Calu3 (cell line): ENCODE measurements at regions not wholly inside any gene's neighbourhood (a gene's known extent, or its start where the extent isn't known, plus 50 kb on each side); places are given as distances from the start of the nearest gene placed in this dataset.
"Not testable (repeated sequence)": the region's sequence is repeated elsewhere in the genome, so short reads cannot be mapped to it uniquely, and the experiment has no call there.

ENCODE experiments used
- BruUV-seq: library from RNA; stranded (reverse); fragments of 400-500 nt; replicated peaks from 2 replicates; lab custom pipeline; 2021; lab: Mats Ljungman, UMichigan
- CTCF ChIA-PET: fragments of 300-600 bp; sonication (Branson Sonifier 250); formaldehyde crosslinking; loops from one replicate; lab custom pipeline; 2022; ENCODE audit warnings: antibody characterized with exemption; lab: Charles Lee
- DNase-seq: peaks from one replicate; pipeline ENCODE4 v3.0.0; 2022
- H3K27ac Mint-ChIP-seq: one replicate; pipeline ENCODE4 v1.8.0; 2022; ENCODE audit warnings: mixed read lengths; ENCODE audit not compliant: unreplicated experiment
- H3K27me3 Mint-ChIP-seq: one replicate; pipeline ENCODE4 v1.8.0; 2022; ENCODE audit warnings: mixed read lengths; ENCODE audit not compliant: unreplicated experiment
- H3K36me3 Mint-ChIP-seq: one replicate; pipeline ENCODE4 v1.8.0; 2022; ENCODE audit warnings: mild to moderate bottlenecking, moderate library complexity, mixed read lengths; ENCODE audit not compliant: insufficient read depth, unreplicated experiment
- H3K4me1 Mint-ChIP-seq: one replicate; pipeline ENCODE4 v1.8.0; 2022; ENCODE audit warnings: mild to moderate bottlenecking, low read depth, mixed read lengths; ENCODE audit not compliant: unreplicated experiment
- H3K4me3 Mint-ChIP-seq: one replicate; pipeline ENCODE4 v1.8.0; 2022; ENCODE audit warnings: mild to moderate bottlenecking, low read depth, moderate library complexity, mixed read lengths; ENCODE audit not compliant: unreplicated experiment
- H3K9me3 Mint-ChIP-seq: one replicate; pipeline ENCODE4 v1.8.0; 2022; ENCODE audit warnings: low read depth, mixed read lengths; ENCODE audit not compliant: unreplicated experiment
- intact Hi-C: fragments of 100-400 bp; cut with micrococcal nuclease; formaldehyde crosslinking; loops from one replicate; pipeline ENCODE4 v1.10.0; 2022; ENCODE audit not compliant: unreplicated experiment
- TF ChIP-seq, protein P1 (sequence below): fragments of 200-600 bp; IDR thresholded peaks from one replicate; pipeline ENCODE4 v1.8.0; 2022; ENCODE audit warnings: antibody characterized with exemption; ENCODE audit not compliant: unreplicated experiment

DNA sequence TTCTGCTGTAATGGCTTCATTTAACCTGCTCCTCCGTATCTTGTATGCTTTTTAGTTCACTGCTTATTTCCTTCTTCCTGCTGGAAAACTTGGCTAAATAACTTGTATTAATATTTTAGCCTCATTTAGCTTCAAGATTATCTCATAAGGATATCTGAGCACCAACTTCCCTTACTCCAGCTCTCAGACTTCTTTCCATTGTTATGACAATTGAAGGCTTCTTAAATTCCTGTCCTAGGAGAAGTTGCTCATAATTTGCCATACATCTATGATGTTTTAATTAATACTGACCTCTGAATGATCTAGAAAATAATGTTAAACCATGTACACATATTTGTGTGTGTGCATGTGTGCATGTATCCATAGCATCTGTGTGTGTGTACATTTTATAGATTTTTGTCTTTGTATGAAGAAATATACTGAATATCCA, 1524.4 kb upstream of the TPTE start:
- peaks cover 78% of the 10 kb centered on the region for H3K36me3 Mint-ChIP-seq
- intact Hi-C loops: no loop called here
- H3K27ac Mint-ChIP-seq: peak overlapping the region; percentile 5
- CTCF ChIA-PET: no interaction called here
- H3K9me3 Mint-ChIP-seq: no peaks in the 10 kb centered on the region
- BruUV-seq: no TSS peak
- TF ChIP-seq, protein P1, sequence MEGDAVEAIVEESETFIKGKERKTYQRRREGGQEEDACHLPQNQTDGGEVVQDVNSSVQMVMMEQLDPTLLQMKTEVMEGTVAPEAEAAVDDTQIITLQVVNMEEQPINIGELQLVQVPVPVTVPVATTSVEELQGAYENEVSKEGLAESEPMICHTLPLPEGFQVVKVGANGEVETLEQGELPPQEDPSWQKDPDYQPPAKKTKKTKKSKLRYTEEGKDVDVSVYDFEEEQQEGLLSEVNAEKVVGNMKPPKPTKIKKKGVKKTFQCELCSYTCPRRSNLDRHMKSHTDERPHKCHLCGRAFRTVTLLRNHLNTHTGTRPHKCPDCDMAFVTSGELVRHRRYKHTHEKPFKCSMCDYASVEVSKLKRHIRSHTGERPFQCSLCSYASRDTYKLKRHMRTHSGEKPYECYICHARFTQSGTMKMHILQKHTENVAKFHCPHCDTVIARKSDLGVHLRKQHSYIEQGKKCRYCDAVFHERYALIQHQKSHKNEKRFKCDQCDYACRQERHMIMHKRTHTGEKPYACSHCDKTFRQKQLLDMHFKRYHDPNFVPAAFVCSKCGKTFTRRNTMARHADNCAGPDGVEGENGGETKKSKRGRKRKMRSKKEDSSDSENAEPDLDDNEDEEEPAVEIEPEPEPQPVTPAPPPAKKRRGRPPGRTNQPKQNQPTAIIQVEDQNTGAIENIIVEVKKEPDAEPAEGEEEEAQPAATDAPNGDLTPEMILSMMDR: no peak
- no peak for DNase-seq
- no peaks in the 10 kb centered on the region for H3K4me1 Mint-ChIP-seq
- no peak overlapping the region for H3K4me3 Mint-ChIP-seq
- H3K27me3 Mint-ChIP-seq: peaks cover 24% of the 10 kb centered on the region

DNA sequence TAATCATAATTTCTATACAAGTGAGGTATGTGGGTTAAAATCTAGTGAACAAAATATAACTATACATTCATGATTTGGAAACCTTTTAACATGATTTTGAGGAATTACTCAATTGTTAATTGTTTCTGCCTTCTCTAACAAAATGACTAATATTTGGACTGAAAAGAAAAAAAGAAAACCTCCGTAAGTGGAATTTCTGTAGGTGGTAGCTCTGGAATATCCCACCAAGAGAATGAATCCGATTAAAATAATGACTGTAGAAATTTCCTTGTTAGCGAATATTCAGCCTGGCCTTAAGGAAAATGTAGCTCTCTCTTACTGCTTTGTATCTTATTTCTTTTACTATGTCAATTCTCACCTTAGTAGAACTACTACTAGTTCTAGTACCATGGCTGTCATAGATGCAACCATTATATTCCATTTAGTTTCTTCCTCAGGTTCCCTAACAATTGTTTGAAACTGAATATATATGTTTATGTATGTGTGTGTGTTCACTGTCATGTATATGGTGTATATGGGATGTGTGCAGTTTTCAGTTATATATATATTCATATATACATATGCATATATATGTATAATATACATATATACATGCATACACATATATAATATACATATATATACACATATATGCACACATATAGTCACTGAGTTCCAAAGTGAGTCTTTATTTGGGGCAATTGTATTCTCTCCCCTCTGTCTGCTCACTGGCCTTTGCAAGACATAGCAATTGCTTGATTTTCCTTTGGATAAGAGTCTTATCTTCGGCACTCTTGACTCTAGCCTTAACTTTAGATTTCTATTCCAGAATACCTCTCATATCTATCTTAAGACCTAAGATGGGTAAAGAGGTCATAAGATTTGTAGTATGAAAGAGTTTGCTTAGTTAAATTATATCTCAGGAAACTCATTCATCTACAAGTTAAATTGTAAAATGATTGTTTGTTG, 1523.7 kb upstream of the TPTE start:
- BruUV-seq, H3K9me3 Mint-ChIP-seq, H3K4me1 Mint-ChIP-seq, CTCF ChIA-PET, intact Hi-C loops, H3K4me3 Mint-ChIP-seq: not testable (repeated sequence)
- H3K36me3 Mint-ChIP-seq: peaks cover 78% of the 10 kb centered on the region
- DNase-seq: peak; percentile 7
- H3K27ac Mint-ChIP-seq: peak overlapping the region; percentile 91
- H3K27me3 Mint-ChIP-seq: peaks cover 17% of the 10 kb centered on the region

DNA sequence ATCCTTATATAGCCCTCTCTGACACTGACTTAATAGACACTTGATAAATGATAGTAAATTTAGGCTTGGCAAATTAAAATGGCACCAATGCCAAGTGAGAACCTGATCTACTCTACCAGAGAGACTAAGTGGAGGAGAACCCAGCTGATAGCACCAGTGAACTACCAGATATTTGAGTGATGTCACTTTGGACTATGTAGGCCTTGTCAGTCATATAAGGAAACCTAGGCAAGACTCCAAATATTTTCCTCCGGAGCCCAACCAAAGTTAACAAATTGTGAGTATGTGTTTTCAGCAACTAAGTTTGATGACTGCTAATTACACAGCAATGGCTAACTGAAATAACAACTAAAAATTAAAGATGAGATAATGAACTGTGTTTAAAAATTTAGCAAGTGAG, 1522.9 kb upstream of the TPTE start:
- DNase-seq: peak; percentile 24

DNA sequence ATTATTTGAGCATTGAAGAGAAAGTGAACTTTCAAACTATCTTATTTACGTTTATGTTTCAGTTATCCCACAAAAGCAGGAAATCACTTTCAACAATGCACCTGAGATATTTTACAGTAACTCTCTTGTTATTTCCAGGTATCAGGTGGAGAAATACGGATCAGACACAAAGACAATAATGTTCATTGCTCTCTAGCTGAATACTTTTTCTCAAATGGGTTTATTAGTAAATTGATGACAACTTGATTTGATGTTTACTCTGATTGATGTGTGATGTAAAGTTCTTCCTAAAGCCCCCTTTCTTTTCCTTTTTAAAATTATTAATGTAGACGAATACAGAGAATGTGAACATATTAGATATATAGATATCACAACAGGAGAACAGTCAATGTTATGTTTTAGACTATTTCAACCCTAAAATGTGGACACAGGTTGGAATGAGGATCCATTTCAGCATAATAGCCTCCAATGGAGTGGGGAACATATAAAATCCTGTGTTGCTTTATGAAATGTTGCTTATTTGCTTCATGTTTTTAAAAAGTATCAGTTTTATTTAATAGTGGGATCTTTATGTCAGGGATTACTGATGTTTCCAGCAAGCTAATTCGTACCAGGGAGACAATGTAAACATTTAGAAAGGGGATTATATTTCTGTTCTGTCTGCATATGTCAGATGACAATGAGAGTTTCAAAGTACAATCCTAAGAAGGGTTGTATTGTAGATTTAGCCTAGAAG, 1522.3 kb upstream of the TPTE start:
- no TSS peak for BruUV-seq

More for the DNA sequence above, 1522.9 kb upstream of the TPTE start:
- H3K9me3 Mint-ChIP-seq, BruUV-seq, H3K27me3 Mint-ChIP-seq, intact Hi-C loops, H3K4me3 Mint-ChIP-seq, H3K4me1 Mint-ChIP-seq, CTCF ChIA-PET: not testable (repeated sequence)
- Mint-ChIP-seq H3K27ac (peak overlapping the region; percentile 91), H3K36me3 (peaks cover 78% of the 10 kb centered on the region)

DNA sequence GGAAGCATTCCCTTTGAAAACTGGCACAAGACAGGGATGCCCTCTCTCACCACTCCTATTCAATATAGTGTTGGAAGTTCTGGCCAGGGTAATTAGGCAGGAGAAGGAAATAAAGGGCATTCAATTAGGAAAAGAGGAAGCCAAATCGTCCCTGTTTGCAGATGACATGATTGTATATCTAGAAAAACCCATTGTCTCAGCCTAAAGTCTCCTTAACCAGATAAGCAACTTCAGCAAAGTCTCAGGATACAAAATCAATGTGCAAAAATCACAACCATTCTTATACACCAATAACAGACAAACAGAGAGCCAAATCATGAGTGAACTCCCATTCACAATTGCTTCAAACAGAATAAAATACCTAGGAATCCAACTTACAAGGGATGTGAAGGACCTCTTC, 1521.3 kb upstream of the TPTE start:
- H3K36me3 Mint-ChIP-seq: peaks cover 84% of the 10 kb centered on the region
- CTCF ChIA-PET, H3K4me3 Mint-ChIP-seq, H3K9me3 Mint-ChIP-seq, DNase-seq, H3K4me1 Mint-ChIP-seq, intact Hi-C loops, BruUV-seq: not testable (repeated sequence)
- peak overlapping the region; percentile 91 for H3K27ac Mint-ChIP-seq
- peaks cover 16% of the 10 kb centered on the region for H3K27me3 Mint-ChIP-seq

More for the DNA sequence above, 1522.3 kb upstream of the TPTE start:
- intact Hi-C loops: no loop called here
- no peak overlapping the region for H3K4me3 Mint-ChIP-seq
- H3K4me1 Mint-ChIP-seq: no peaks in the 10 kb centered on the region
- peak overlapping the region; percentile 91 for H3K27ac Mint-ChIP-seq
- H3K27me3 Mint-ChIP-seq: peaks cover 8% of the 10 kb centered on the region
- peaks cover 77% of the 10 kb centered on the region for H3K36me3 Mint-ChIP-seq
- no peaks in the 10 kb centered on the region for H3K9me3 Mint-ChIP-seq
- no peak for DNase-seq
- CTCF ChIA-PET: no interaction called here
- TF ChIP-seq, protein P1: no peak

DNA sequence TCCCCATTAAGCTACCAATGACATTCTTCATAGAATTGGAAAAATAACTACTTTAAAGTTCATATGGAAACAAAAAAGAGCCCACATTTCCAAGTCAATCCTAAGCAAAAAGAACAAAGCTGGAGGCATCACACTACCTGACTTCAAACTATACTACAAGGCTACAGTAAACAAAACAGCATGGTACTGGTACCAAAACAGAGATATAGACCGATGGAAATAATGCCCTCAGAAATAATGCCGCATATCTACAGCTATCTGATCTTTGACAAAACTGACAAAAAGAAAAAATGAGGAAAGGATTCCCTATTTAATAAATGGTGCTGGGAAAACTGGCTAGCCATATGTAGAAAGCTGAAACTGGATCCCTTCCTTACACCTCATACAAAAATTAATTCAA, 1520.7 kb upstream of the TPTE start:
- H3K9me3 Mint-ChIP-seq, H3K4me1 Mint-ChIP-seq, intact Hi-C loops, DNase-seq, CTCF ChIA-PET, H3K4me3 Mint-ChIP-seq, BruUV-seq: not testable (repeated sequence)
- peak overlapping the region; percentile 91 for H3K27ac Mint-ChIP-seq
- H3K36me3 Mint-ChIP-seq: peaks cover 83% of the 10 kb centered on the region
- H3K27me3 Mint-ChIP-seq: peaks cover 21% of the 10 kb centered on the region

DNA sequence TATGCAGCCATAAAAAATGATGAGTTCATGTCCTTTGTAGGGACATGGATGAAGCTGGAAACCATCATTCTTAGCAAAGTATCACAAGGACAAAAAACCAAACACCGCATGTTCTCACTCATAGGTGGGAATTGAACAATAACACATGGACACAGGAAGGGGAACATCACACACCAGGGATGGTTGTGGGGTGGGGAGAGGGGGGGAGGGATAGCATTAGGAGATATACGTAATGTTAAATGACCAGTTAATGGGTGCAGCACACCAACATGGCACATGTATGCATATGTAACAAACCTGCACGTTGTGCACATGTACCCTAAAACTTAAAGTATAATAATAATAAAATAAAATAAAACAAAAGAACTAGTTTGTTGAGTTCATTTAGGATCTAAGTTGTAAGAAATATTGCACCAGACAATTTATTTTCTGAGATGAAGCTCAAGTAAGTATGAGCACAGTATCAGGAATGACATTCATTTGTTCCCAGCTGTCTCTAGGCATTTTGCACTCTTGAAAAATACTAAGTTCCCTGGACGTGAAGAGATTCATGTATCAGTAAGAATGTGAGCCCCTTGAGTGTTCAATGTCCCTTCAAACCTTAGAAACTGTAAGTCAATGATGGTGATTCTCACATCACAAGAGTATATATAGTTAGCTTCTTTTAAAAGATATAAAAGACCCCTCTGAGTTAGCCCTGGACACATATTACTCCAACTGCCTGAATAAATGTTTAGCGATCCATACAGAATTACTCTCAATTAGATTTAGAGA, 1519.3 kb upstream of the TPTE start:
- Mint-ChIP-seq H3K36me3 (peaks cover 88% of the 10 kb centered on the region), H3K27me3 (peaks cover 35% of the 10 kb centered on the region), H3K27ac (peak overlapping the region; percentile 91)
- CTCF ChIA-PET, H3K9me3 Mint-ChIP-seq, intact Hi-C loops, H3K4me1 Mint-ChIP-seq, BruUV-seq, H3K4me3 Mint-ChIP-seq: not testable (repeated sequence)
- peak; percentile 29 for DNase-seq
